B cell (primary cell): ENCODE measurements at regions not wholly inside any gene's neighbourhood (a gene's known extent, or its start where the extent isn't known, plus 50 kb on each side); places are given as distances from the start of the nearest gene placed in this dataset.
"Not testable (repeated sequence)": the region's sequence is repeated elsewhere in the genome, so short reads cannot be mapped to it uniquely, and the experiment has no call there.

Source experiments
- CTCF ChIP-seq: fragments of 200-600 bp; IDR thresholded peaks from one replicate; pipeline ENCODE4 v1.8.0; 2022; ENCODE audit warnings: antibody characterized with exemption, mild to moderate bottlenecking
- EZH2 ChIP-seq: IDR thresholded peaks from 2 replicates; pipeline ENCODE4 v1.6.1; 2012; ENCODE audit warnings: borderline replicate concordance, low read depth, mild to moderate bottlenecking, moderate library complexity, low read length; ENCODE audit not compliant: insufficient read depth, poor library complexity, severe bottlenecking

GRCh38 chr2:91602860-91603259 lies 2911.4 kb downstream of the RPIA start:
- TF ChIP-seq CTCF, EZH2: not testable (repeated sequence)
